ENCODE measurements at regions not wholly inside any gene's neighbourhood (a gene's known extent, or its start where the extent isn't known, plus 50 kb on each side); places are given as distances from the start of the nearest gene placed in this dataset.

GRCh38 chr5:27875148-27875547, 836.8 kb upstream of the CDH9 start:
- no peak for DNase-seq
- H2BK12ac ChIP-seq (ENCODE audit: low read length in 2 of 2): no peak overlapping the region
- H3K4ac ChIP-seq (ENCODE audit: low read depth in 1 of 2, low read length in 2 of 2): no peak overlapping the region
- no peak overlapping the region for H3K4me2 ChIP-seq (ENCODE audit: low read length, poor library complexity, severe bottlenecking)
- H3K27ac ChIP-seq (ENCODE audit: low read length, poor library complexity, severe bottlenecking): no peak overlapping the region
- H3K79me1 ChIP-seq (replicated peaks; ENCODE audit: low read length, poor library complexity, severe bottlenecking): no peaks in the 10 kb centered on the region
- H2AFZ ChIP-seq (ENCODE audit: low read depth, low read length): no peak overlapping the region
- no peak overlapping the region for H3K4me3 ChIP-seq (ENCODE audit: insufficient read depth in 1 of 2, low read depth in 1 of 2, low read length in 2 of 2)
- no peak overlapping the region for H2BK5ac ChIP-seq (ENCODE audit: low read depth, low read length, poor library complexity, severe bottlenecking)
- no peak overlapping the region for H4K8ac ChIP-seq (ENCODE audit: low read length)
- H2BK120ac ChIP-seq (ENCODE audit: low read depth, low read length): no peak overlapping the region
- peaks cover 18% of the 10 kb centered on the region for H3K9me3 ChIP-seq (ENCODE audit: control insufficient read depth, low read length)
- no peak overlapping the region for H3K14ac ChIP-seq (ENCODE audit: low read length in 2 of 2)
- H3K9ac ChIP-seq (ENCODE audit: low read length): no peak overlapping the region
- no peak overlapping the region for H3K18ac ChIP-seq (ENCODE audit: low read depth in 1 of 2, low read length in 2 of 2)
- H3K23ac ChIP-seq (ENCODE audit: low read length in 2 of 2): no peak overlapping the region
- no peak overlapping the region for H2AK5ac ChIP-seq (ENCODE audit: low read length, severe bottlenecking)
- no peak overlapping the region for H4K91ac ChIP-seq (ENCODE audit: low read length)
- no peak overlapping the region for H2BK15ac ChIP-seq (ENCODE audit: low read depth, poor library complexity, severe bottlenecking)
- no peaks in the 10 kb centered on the region for H3K27me3 ChIP-seq (ENCODE audit: control insufficient read depth in 1 of 2, insufficient read depth in 1 of 2, low read length in 2 of 2)
- H3K36me3 ChIP-seq (ENCODE audit: control insufficient read depth in 1 of 2, insufficient read depth in 2 of 2, low read depth in 1 of 2, low read length in 2 of 2): no peaks in the 10 kb centered on the region
- no peaks in the 10 kb centered on the region for H3K4me1 ChIP-seq (ENCODE audit: control insufficient read depth, insufficient read depth, low read depth, low read length)

- Histone ChIP-seq H3K27me3 (ENCODE audit: control insufficient read depth in 1 of 2, insufficient read depth in 1 of 2, low read length in 2 of 2) (no peaks in the 10 kb centered on the region), H2AFZ (ENCODE audit: low read depth, low read length) (no peak overlapping the region), H2BK15ac (ENCODE audit: low read depth, poor library complexity, severe bottlenecking) (no peak overlapping the region), H3K4me1 (ENCODE audit: control insufficient read depth, insufficient read depth, low read depth, low read length) (no peaks in the 10 kb centered on the region), H3K4me2 (ENCODE audit: low read length, poor library complexity, severe bottlenecking) (no peak overlapping the region), H3K79me1 (replicated peaks; ENCODE audit: low read length, poor library complexity, severe bottlenecking) (no peaks in the 10 kb centered on the region), H4K8ac (ENCODE audit: low read length) (no peak overlapping the region), H3K27ac (ENCODE audit: low read length, poor library complexity, severe bottlenecking) (no peak overlapping the region), H2AK5ac (ENCODE audit: low read length, severe bottlenecking) (no peak overlapping the region), H2BK120ac (ENCODE audit: low read depth, low read length) (no peak overlapping the region), H3K4ac (ENCODE audit: low read depth in 1 of 2, low read length in 2 of 2) (no peak overlapping the region), H2BK5ac (ENCODE audit: low read depth, low read length, poor library complexity, severe bottlenecking) (no peak overlapping the region), H4K91ac (ENCODE audit: low read length) (no peak overlapping the region), H3K36me3 (ENCODE audit: control insufficient read depth in 1 of 2, insufficient read depth in 2 of 2, low read depth in 1 of 2, low read length in 2 of 2) (no peaks in the 10 kb centered on the region), H3K9me3 (ENCODE audit: control insufficient read depth, low read length) (peaks cover 22% of the 10 kb centered on the region), H3K9ac (ENCODE audit: low read length) (no peak overlapping the region), H3K18ac (ENCODE audit: low read depth in 1 of 2, low read length in 2 of 2) (no peak overlapping the region), H3K14ac (ENCODE audit: low read length in 2 of 2) (no peak overlapping the region), H3K23ac (ENCODE audit: low read length in 2 of 2) (no peak overlapping the region), H3K4me3 (ENCODE audit: insufficient read depth in 1 of 2, low read depth in 1 of 2, low read length in 2 of 2) (no peak overlapping the region), H2BK12ac (ENCODE audit: low read length in 2 of 2) (no peak overlapping the region)
- WGBS: no CpG with 5 or more reads among the region's 2 CpGs
- DNase-seq: no peak
Observed at GRCh38 chr5:27868292-27868691, 829.9 kb upstream of the CDH9 start.

- Histone ChIP-seq H3K36me3 (ENCODE audit: control insufficient read depth in 1 of 2, insufficient read depth in 2 of 2, low read depth in 1 of 2, low read length in 2 of 2) (no peaks in the 10 kb centered on the region), H2AFZ (ENCODE audit: low read depth, low read length) (no peak overlapping the region), H2BK12ac (ENCODE audit: low read length in 2 of 2) (no peak overlapping the region), H3K23ac (ENCODE audit: low read length in 2 of 2) (no peak overlapping the region), H3K9ac (ENCODE audit: low read length) (no peak overlapping the region), H3K9me3 (ENCODE audit: control insufficient read depth, low read length) (no peaks in the 10 kb centered on the region), H3K27me3 (ENCODE audit: control insufficient read depth in 1 of 2, insufficient read depth in 1 of 2, low read length in 2 of 2) (no peaks in the 10 kb centered on the region), H2BK15ac (ENCODE audit: low read depth, poor library complexity, severe bottlenecking) (no peak overlapping the region), H3K4ac (ENCODE audit: low read depth in 1 of 2, low read length in 2 of 2) (no peak overlapping the region), H3K4me2 (ENCODE audit: low read length, poor library complexity, severe bottlenecking) (no peak overlapping the region), H3K18ac (ENCODE audit: low read depth in 1 of 2, low read length in 2 of 2) (no peak overlapping the region), H4K8ac (ENCODE audit: low read length) (no peak overlapping the region), H3K4me1 (ENCODE audit: control insufficient read depth, insufficient read depth, low read depth, low read length) (peaks cover 3% of the 10 kb centered on the region), H3K27ac (ENCODE audit: low read length, poor library complexity, severe bottlenecking) (peak overlapping the region; percentile 88), H3K14ac (ENCODE audit: low read length in 2 of 2) (no peak overlapping the region), H3K4me3 (ENCODE audit: insufficient read depth in 1 of 2, low read depth in 1 of 2, low read length in 2 of 2) (no peak overlapping the region), H2AK5ac (ENCODE audit: low read length, severe bottlenecking) (no peak overlapping the region), H4K91ac (ENCODE audit: low read length) (no peak overlapping the region), H2BK120ac (ENCODE audit: low read depth, low read length) (no peak overlapping the region), H3K79me1 (replicated peaks; ENCODE audit: low read length, poor library complexity, severe bottlenecking) (no peaks in the 10 kb centered on the region), H2BK5ac (ENCODE audit: low read depth, low read length, poor library complexity, severe bottlenecking) (no peak overlapping the region)
- DNase-seq: no peak
- no CpG with 5 or more reads among the region's 1 CpG for WGBS
Observed at GRCh38 chr5:27855491-27855890, 817.1 kb upstream of the CDH9 start.

GRCh38 chr5:27854243-27854852, 816.0 kb upstream of the CDH9 start:
- Histone ChIP-seq H3K9ac (ENCODE audit: low read length) (no peak overlapping the region), H2BK12ac (ENCODE audit: low read length in 2 of 2) (no peak overlapping the region), H4K91ac (ENCODE audit: low read length) (no peak overlapping the region), H3K4me2 (ENCODE audit: low read length, poor library complexity, severe bottlenecking) (no peak overlapping the region), H3K18ac (ENCODE audit: low read depth in 1 of 2, low read length in 2 of 2) (no peak overlapping the region), H3K4ac (ENCODE audit: low read depth in 1 of 2, low read length in 2 of 2) (no peak overlapping the region), H3K27me3 (ENCODE audit: control insufficient read depth in 1 of 2, insufficient read depth in 1 of 2, low read length in 2 of 2) (no peaks in the 10 kb centered on the region), H3K79me1 (replicated peaks; ENCODE audit: low read length, poor library complexity, severe bottlenecking) (no peaks in the 10 kb centered on the region), H3K14ac (ENCODE audit: low read length in 2 of 2) (no peak overlapping the region), H2BK5ac (ENCODE audit: low read depth, low read length, poor library complexity, severe bottlenecking) (peak overlapping the region; percentile 57), H2BK120ac (ENCODE audit: low read depth, low read length) (no peak overlapping the region), H4K8ac (ENCODE audit: low read length) (no peak overlapping the region), H3K4me1 (ENCODE audit: control insufficient read depth, insufficient read depth, low read depth, low read length) (peaks cover 3% of the 10 kb centered on the region), H3K36me3 (ENCODE audit: control insufficient read depth in 1 of 2, insufficient read depth in 2 of 2, low read depth in 1 of 2, low read length in 2 of 2) (no peaks in the 10 kb centered on the region), H2AK5ac (ENCODE audit: low read length, severe bottlenecking) (no peak overlapping the region), H2AFZ (ENCODE audit: low read depth, low read length) (no peak overlapping the region), H3K9me3 (ENCODE audit: control insufficient read depth, low read length) (no peaks in the 10 kb centered on the region), H3K27ac (ENCODE audit: low read length, poor library complexity, severe bottlenecking) (peak overlapping the region; percentile 80), H2BK15ac (ENCODE audit: low read depth, poor library complexity, severe bottlenecking) (no peak overlapping the region), H3K23ac (ENCODE audit: low read length in 2 of 2) (no peak overlapping the region), H3K4me3 (ENCODE audit: insufficient read depth in 1 of 2, low read depth in 1 of 2, low read length in 2 of 2) (no peak overlapping the region)
- DNase-seq: no peak
- WGBS: 98% methylated on average over 3 of the region's 3 CpGs
